RKO (cell line): ENCODE measurements at regions not wholly inside any gene's neighbourhood (a gene's known extent, or its start where the extent isn't known, plus 50 kb on each side); places are given as distances from the start of the nearest gene placed in this dataset.
"Not testable (repeated sequence)": the region's sequence is repeated elsewhere in the genome, so short reads cannot be mapped to it uniquely, and the experiment has no call there.

Experiments
- DNase-seq: peaks from one replicate; pipeline ENCODE4 v3.0.0-alpha.2; 2016; ENCODE audit warnings: low spot score

- DNase-seq, result peak; percentile 7
Observed at GRCh38 chr10:91745090-91745831, 53.0 kb upstream of the TNKS2 start.

- no peak for DNase-seq
Observed at GRCh38 chr10:91743465-91743864, 54.8 kb upstream of the TNKS2 start.

GRCh38 chr10:91742229-91742628 lies 56.0 kb upstream of the TNKS2 start:
- no peak for DNase-seq

- no peak for DNase-seq
Observed at GRCh38 chr10:91741356-91741755, 56.9 kb upstream of the TNKS2 start.

GRCh38 chr10:91740353-91740924 lies 57.8 kb upstream of the TNKS2 start:
- DNase-seq, result no peak

- not testable (repeated sequence) for DNase-seq
Observed at GRCh38 chr10:91732265-91732664, 66.0 kb upstream of the TNKS2 start.

- DNase-seq, result not testable (repeated sequence)
Observed at GRCh38 chr10:91729339-91729738, 68.9 kb upstream of the TNKS2 start.

GRCh38 chr10:91726355-91726754 lies 71.9 kb upstream of the TNKS2 start:
- no peak for DNase-seq

GRCh38 chr10:91724933-91725332 lies 73.3 kb upstream of the TNKS2 start:
- no peak for DNase-seq

- DNase-seq, result no peak
Observed at GRCh38 chr10:91713461-91714072, 80.7 kb upstream of the PPP1R3C start.

- no peak for DNase-seq
Observed at GRCh38 chr10:91711885-91712680, 79.2 kb upstream of the PPP1R3C start.

- DNase-seq, result no peak
Observed at GRCh38 chr10:91709394-91709798, 76.5 kb upstream of the PPP1R3C start.

- DNase-seq, result no peak
Observed at GRCh38 chr10:91708174-91708861, 75.4 kb upstream of the PPP1R3C start.

GRCh38 chr10:91707236-91707635 lies 74.4 kb upstream of the PPP1R3C start:
- DNase-seq, result no peak

GRCh38 chr10:91705948-91706670 lies 73.2 kb upstream of the PPP1R3C start:
- DNase-seq, result no peak

- DNase-seq, result no peak
Observed at GRCh38 chr10:91702620-91703019, 69.7 kb upstream of the PPP1R3C start.

- DNase-seq, result peak; percentile 57
Observed at GRCh38 chr10:91700788-91701444, 68.0 kb upstream of the PPP1R3C start.

- DNase-seq, result no peak
Observed at GRCh38 chr10:91700273-91700672, 67.4 kb upstream of the PPP1R3C start.

GRCh38 chr10:91698258-91698657 lies 65.4 kb upstream of the PPP1R3C start:
- DNase-seq, result no peak

- peak; percentile 15 for DNase-seq
Observed at GRCh38 chr10:91694170-91694794, 61.4 kb upstream of the PPP1R3C start.
